ENCODE measurements at regions not wholly inside any gene's neighbourhood (a gene's known extent, or its start where the extent isn't known, plus 50 kb on each side); places are given as distances from the start of the nearest gene placed in this dataset.
"Not testable (repeated sequence)": the region's sequence is repeated elsewhere in the genome, so short reads cannot be mapped to it uniquely, and the experiment has no call there.

DNA sequence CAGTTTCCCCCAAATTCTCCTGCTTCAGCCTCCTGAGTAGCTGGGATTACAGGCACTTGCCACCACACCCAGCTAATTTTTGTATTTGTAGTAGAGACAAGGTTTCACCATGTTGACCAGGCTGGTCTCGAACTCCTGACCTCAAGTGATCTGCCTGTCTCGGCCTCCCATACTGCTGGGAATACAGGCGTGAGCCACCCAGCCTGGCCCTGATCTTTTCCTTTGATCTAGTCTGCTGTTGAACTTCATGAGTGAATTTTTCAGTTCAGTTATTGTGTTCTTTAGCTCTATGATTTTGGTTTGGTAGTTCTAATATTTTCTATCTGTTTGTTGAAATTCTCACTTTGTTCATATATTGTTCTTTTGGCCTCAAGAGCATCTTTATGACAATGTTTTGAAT, 83.4 kb upstream of the RAP2C start:
- H3K4me1 ChIP-seq; H3K36me3 ChIP-seq (replicated peaks); in situ Hi-C loops (cut with MboI; ENCODE audit: low sequenced_read_pairs); H3K9me3 ChIP-seq; DNase-seq (ENCODE audit: low spot score in 2 of 2); H3K4me3 ChIP-seq; H3K27me3 ChIP-seq (ENCODE audit: low read depth): not testable (repeated sequence)

DNA sequence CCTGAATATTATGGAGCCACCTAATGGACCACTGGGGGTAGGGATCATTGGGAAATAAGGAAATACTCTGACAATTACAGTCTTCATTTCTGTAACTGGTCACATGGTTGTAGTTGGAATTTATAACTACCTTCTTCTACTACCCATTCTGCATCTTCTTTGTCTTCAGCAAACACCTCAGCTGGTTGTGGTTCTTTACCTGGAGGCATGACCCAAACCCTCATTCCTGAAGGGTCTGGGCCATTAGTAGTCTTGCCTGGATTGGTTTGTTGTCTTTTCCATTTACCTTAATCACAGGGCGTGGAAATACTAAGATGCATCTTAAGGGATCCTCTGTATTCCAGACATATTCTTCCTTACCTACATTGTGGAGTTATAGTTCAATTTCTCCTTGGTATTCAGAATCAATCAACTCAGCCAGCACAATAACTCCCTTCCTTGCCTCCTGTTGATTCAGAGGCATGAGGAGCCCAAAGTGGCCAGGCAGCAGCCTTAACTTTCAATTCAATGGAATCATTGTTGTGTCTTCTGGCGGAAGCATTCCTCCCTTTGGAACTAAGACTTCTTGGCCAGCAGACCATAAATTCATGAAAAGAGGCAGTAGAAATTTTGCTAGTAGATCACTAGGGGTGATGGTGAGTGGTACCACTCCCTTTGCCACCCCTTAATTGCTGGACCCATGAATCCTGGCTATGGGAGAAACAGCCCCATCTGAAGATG, 75.7 kb upstream of the RAP2C start:
- Histone ChIP-seq H3K4me3 (no peak overlapping the region), H3K27me3 (ENCODE audit: low read depth) (no peaks in the 10 kb centered on the region), H3K4me1 (no peaks in the 10 kb centered on the region), H3K36me3 (replicated peaks) (no peaks in the 10 kb centered on the region), H3K9me3 (peaks cover 2% of the 10 kb centered on the region; the same call in 1 of the 2 replicates)
- DNase-seq (ENCODE audit: low spot score in 2 of 2): no peak
- in situ Hi-C loops (cut with MboI; ENCODE audit: low sequenced_read_pairs): loop anchor here (5.0 kb wide), 1 partner anchor 322 kb away; no protein-coding TSS in a partner anchor

DNA sequence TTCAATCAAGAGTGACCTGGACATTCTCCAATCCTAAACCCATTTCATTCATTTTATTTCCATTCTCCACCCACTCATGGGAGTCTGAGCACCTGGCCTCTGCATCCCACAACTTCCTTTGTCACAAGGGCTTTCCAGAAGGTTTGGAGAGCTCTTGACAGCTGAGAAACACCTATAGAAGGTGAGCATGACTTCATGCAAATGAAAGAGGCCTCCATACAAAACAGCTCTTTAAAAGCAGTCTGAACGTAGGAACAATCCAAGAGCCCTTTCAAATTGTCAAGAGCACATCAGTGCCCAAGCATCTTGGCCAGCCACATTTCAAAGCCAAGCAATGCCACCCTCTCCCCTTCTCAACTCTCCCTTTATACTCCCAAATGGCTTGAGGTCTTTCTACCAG, 74.9 kb upstream of the RAP2C start:
- peaks cover 2% of the 10 kb centered on the region; the same call in 1 of the 2 replicates for H3K9me3 ChIP-seq
- H3K27me3 ChIP-seq (ENCODE audit: low read depth): no peaks in the 10 kb centered on the region
- no peak for DNase-seq (ENCODE audit: low spot score in 2 of 2)
- in situ Hi-C loops (cut with MboI; ENCODE audit: low sequenced_read_pairs): loop anchor here (5.0 kb wide), 1 partner anchor 323 kb away; no protein-coding TSS in a partner anchor
- H3K36me3 ChIP-seq (replicated peaks): no peaks in the 10 kb centered on the region
- no peaks in the 10 kb centered on the region for H3K4me1 ChIP-seq
- H3K4me3 ChIP-seq: no peak overlapping the region

DNA sequence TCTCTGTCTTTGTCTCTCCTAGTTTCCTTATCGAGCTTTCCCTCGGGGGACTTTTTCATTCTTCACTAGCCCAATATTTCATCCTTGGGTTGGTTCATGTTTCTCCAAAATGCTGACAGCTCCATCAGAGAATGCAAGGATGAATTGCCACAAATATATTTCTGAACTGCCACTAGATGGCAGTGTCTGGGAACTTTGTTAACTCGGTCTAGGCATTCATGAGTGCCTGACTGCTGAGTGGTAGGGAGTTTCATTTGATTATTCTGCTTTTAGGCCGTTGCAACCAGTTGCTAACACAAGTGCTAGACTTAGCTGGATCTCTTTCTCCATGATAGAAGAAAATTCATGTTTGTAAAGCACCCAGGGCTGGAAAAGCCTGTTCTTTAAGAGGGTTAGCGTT, 73.5 kb upstream of the RAP2C start:
- Histone ChIP-seq H3K36me3 (replicated peaks) (no peaks in the 10 kb centered on the region), H3K9me3 (peaks cover 2% of the 10 kb centered on the region; the same call in 1 of the 2 replicates), H3K4me1 (no peaks in the 10 kb centered on the region), H3K4me3 (no peak overlapping the region), H3K27me3 (ENCODE audit: low read depth) (no peaks in the 10 kb centered on the region)
- in situ Hi-C loops (cut with MboI; ENCODE audit: low sequenced_read_pairs): loop anchor here (5.0 kb wide), 1 partner anchor 325 kb away; no protein-coding TSS in a partner anchor
- peak; percentile 62 to 66 for DNase-seq (ENCODE audit: low spot score in 2 of 2)

DNA sequence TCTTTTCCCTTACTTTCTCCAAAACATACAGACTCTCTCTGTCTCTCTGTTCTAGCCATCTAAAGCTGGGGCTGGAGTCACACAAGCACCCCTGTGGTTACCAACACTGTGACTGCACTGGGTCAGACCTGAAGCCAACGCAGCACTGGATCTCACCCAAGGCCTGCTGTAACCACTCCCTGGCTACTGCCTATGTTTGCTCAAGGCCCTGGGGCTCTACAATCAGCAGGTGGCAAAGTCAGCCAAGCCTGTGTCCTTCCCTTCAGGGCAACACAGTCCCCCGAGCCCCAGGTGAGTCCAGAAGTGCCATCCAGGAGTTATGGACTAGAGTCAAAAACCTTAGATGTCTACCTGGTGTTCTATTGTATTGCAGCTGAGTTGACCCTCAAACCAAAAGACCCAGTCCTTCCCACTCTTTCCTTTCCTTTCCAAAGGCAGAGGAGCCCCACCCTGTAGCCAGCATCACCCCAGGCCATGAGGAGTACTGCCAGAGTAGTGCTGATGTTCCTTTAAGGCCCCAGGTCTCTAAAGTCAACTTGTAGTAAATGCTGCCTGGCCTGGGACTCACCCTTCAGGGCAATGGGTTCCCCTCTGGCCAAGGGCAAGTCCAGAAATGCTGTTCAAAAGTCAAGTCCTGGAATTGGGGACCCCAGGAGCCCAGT, 58.8 kb upstream of the RAP2C start:
- H3K4me1 ChIP-seq: no peaks in the 10 kb centered on the region
- no peak overlapping the region for H3K4me3 ChIP-seq
- H3K9me3 ChIP-seq: no peaks in the 10 kb centered on the region
- in situ Hi-C loops (cut with MboI; ENCODE audit: low sequenced_read_pairs): no loop called here
- H3K27me3 ChIP-seq (ENCODE audit: low read depth): 0 out of 2 replicates have a peak, but pooled peaks cover 3% of the 10 kb centered on the region
- H3K36me3 ChIP-seq (replicated peaks): no peaks in the 10 kb centered on the region
- no peak for DNase-seq (ENCODE audit: low spot score in 2 of 2)

DNA sequence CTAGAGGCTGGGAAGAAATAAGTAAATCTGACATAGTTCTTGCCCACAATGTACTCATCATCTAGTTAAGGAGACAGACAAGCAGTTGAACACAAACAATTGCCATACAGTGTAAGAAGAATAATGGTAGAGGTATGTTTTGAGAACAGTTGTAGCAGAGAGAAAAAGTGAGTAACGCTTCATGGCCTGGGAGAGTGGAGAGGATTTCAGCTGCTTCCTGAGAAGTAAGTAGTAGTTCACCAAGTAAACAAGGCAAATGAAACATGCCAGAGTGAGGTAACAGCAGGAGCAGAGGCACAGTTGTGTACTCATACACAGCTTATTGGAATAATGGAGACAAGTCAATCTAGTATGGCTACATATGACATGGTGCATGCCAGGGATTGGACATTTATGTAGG, 53.6 kb upstream of the RAP2C start:
- in situ Hi-C loops (cut with MboI; ENCODE audit: low sequenced_read_pairs): no loop called here
- no peaks in the 10 kb centered on the region for H3K36me3 ChIP-seq (replicated peaks)
- no peak overlapping the region for H3K4me3 ChIP-seq
- DNase-seq (ENCODE audit: low spot score in 2 of 2): no peak
- 0 out of 2 replicates have a peak, but pooled peaks cover 3% of the 10 kb centered on the region for H3K27me3 ChIP-seq (ENCODE audit: low read depth)
- H3K4me1 ChIP-seq: no peaks in the 10 kb centered on the region
- H3K9me3 ChIP-seq: no peaks in the 10 kb centered on the region

DNA sequence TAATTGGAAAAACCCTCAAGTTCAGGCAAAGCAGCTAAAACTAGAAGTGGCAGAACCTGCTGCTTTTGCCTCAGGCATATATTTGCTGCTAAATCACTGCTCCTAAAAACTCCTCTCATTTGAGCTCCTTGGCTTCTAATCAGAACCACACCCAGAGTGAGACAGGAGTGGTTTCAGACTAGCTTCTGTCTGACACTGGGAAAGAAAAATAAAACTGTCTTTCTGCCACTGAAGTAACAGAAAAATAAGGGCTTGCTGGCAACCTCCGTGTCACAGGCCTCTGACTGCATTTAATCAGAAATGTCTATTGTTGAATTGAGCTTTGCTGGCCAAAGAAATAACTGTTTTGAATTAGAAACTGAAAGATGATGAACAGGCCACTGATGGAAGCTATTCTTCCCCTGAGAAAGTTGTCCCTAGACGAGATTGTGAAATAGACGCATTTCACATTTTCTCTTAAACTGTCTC, 52.1 kb upstream of the RAP2C start:
- DNase-seq (ENCODE audit: low spot score in 2 of 2): no peak

DNA sequence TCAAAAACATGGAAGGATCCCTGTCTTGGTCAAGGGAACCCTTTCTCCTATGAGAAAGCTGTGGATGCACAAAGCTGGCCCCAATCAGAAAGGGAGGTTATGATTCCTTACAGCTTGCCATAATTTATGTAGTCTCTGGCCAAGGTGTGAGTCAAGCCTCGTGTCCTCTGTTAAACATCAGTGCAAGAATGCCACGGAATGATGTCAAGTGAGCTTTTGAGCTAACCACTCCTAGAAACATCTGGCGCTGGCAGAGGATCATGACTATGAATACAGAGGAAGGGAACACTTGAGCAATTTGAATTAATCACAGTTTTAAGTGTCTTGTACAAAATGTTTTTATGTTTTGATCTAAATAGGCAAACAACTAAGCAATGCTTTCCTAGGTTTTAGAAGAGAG, 51.5 kb upstream of the RAP2C start:
- Histone ChIP-seq H3K27me3 (ENCODE audit: low read depth) (0 out of 2 replicates have a peak, but pooled peaks cover 3% of the 10 kb centered on the region), H3K36me3 (replicated peaks) (no peaks in the 10 kb centered on the region), H3K4me3 (no peak overlapping the region), H3K9me3 (no peaks in the 10 kb centered on the region), H3K4me1 (no peaks in the 10 kb centered on the region)
- in situ Hi-C loops (cut with MboI; ENCODE audit: low sequenced_read_pairs): no loop called here
- no peak for DNase-seq (ENCODE audit: low spot score in 2 of 2)

More for the DNA sequence above, 52.1 kb upstream of the RAP2C start:
- Histone ChIP-seq H3K9me3 (no peaks in the 10 kb centered on the region), H3K36me3 (replicated peaks) (no peaks in the 10 kb centered on the region), H3K27me3 (ENCODE audit: low read depth) (0 out of 2 replicates have a peak, but pooled peaks cover 3% of the 10 kb centered on the region), H3K4me3 (no peak overlapping the region), H3K4me1 (no peaks in the 10 kb centered on the region)
- in situ Hi-C loops (cut with MboI; ENCODE audit: low sequenced_read_pairs): no loop called here

DNA sequence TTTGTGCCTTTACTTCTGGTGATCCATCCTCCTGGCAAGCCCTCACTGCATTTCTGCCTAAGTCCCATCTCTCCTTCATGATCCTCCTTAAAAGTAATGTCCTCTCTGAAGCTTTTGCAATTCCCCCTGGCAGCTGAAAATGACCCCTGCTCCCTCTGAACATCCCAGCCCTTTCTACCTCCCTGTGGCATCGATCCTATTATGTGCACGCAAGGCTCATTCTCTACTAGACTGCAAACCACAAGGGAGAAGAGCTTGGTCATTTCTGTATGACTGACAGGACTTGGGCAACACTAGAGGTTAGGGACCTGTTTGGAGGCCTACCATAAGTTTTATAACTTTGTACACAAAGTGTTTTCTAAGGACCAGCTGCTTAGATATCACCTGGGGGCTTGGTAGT, 50.8 kb upstream of the RAP2C start:
- Histone ChIP-seq H3K4me1 (no peaks in the 10 kb centered on the region), H3K27me3 (ENCODE audit: low read depth) (no peaks in the 10 kb centered on the region), H3K36me3 (replicated peaks) (no peaks in the 10 kb centered on the region), H3K4me3 (no peak overlapping the region), H3K9me3 (no peaks in the 10 kb centered on the region)
- DNase-seq (ENCODE audit: low spot score in 2 of 2): no peak
- in situ Hi-C loops (cut with MboI; ENCODE audit: low sequenced_read_pairs): no loop called here
